GM18517 (cell line): ENCODE measurements at regions not wholly inside any gene's neighbourhood (a gene's known extent, or its start where the extent isn't known, plus 50 kb on each side); places are given as distances from the start of the nearest gene placed in this dataset.
"Not testable (repeated sequence)": the region's sequence is repeated elsewhere in the genome, so short reads cannot be mapped to it uniquely, and the experiment has no call there.

ENCODE experiments used
- ATAC-seq: cut with Tn5 transposase; IDR thresholded peaks from one replicate; pipeline ENCODE4 v1.9.1; 2021; ENCODE audit warnings: mild to moderate bottlenecking, moderate library complexity; ENCODE audit not compliant: unreplicated experiment

- no peak for ATAC-seq
These were observed 188.5 kb upstream of the TMEM132C start for GRCh38 chr12:128078301-128078971.

GRCh38 chr12:128079446-128079845 lies 187.5 kb upstream of the TMEM132C start:
- ATAC-seq, result no peak

GRCh38 chr12:128083132-128083729 lies 183.7 kb upstream of the TMEM132C start:
- no peak for ATAC-seq

GRCh38 chr12:128088926-128089325 lies 178.0 kb upstream of the TMEM132C start:
- ATAC-seq, result no peak

- ATAC-seq, result no peak
These were observed 177.0 kb upstream of the TMEM132C start for GRCh38 chr12:128089961-128090360.

GRCh38 chr12:128091101-128091720 lies 175.8 kb upstream of the TMEM132C start:
- no peak for ATAC-seq

- no peak for ATAC-seq
These were observed 175.0 kb upstream of the TMEM132C start for GRCh38 chr12:128091951-128092382.

GRCh38 chr12:128098730-128099129 lies 168.2 kb upstream of the TMEM132C start:
- ATAC-seq, result no peak

- ATAC-seq, result no peak
These were observed 163.8 kb upstream of the TMEM132C start for GRCh38 chr12:128103152-128103551.

GRCh38 chr12:128109236-128109635 lies 157.7 kb upstream of the TMEM132C start:
- no peak for ATAC-seq

- ATAC-seq, result no peak
These were observed 157.3 kb upstream of the TMEM132C start for GRCh38 chr12:128109636-128110035.

GRCh38 chr12:128111333-128111732 lies 155.6 kb upstream of the TMEM132C start:
- ATAC-seq, result no peak

- ATAC-seq, result no peak
These were observed 155.0 kb upstream of the TMEM132C start for GRCh38 chr12:128111951-128112350.

- ATAC-seq, result not testable (repeated sequence)
These were observed 153.7 kb upstream of the TMEM132C start for GRCh38 chr12:128113250-128113649.

GRCh38 chr12:128114485-128114884 lies 152.5 kb upstream of the TMEM132C start:
- no peak for ATAC-seq

GRCh38 chr12:128116537-128116936 lies 150.4 kb upstream of the TMEM132C start:
- ATAC-seq, result no peak

GRCh38 chr12:128120035-128120434 lies 146.9 kb upstream of the TMEM132C start:
- no peak for ATAC-seq

- ATAC-seq, result no peak
These were observed 145.5 kb upstream of the TMEM132C start for GRCh38 chr12:128121424-128121823.

GRCh38 chr12:128123096-128123495 lies 143.9 kb upstream of the TMEM132C start:
- no peak for ATAC-seq

- ATAC-seq, result no peak
These were observed 135.0 kb upstream of the TMEM132C start for GRCh38 chr12:128131955-128132354.

GRCh38 chr12:128133321-128134073 lies 133.5 kb upstream of the TMEM132C start:
- ATAC-seq, result no peak

GRCh38 chr12:128137140-128137539 lies 129.8 kb upstream of the TMEM132C start:
- no peak for ATAC-seq
